SK-N-SH treated with all-trans-retinoic acid at 6 μM for 48 hours (cell line): ENCODE measurements at regions not wholly inside any gene's neighbourhood (a gene's known extent, or its start where the extent isn't known, plus 50 kb on each side); places are given as distances from the start of the nearest gene placed in this dataset.

Source experiments
- ATAC-seq: fragments of 200-7000 bp; cut with Tn5 transposase; 3 replicates; pipeline ENCODE4 v1.9.1; 2020; ENCODE audit warnings: mild to moderate bottlenecking, moderate library complexity
- ARNTL ChIP-seq: fragments of 450-650 bp; formaldehyde crosslinking; IDR thresholded peaks from 2 replicates; pipeline ENCODE4 v1.5.0; 2020; ENCODE audit warnings: low read depth, mild to moderate bottlenecking, moderate library complexity, borderline replicate concordance
- BACH2 ChIP-seq: fragments of 250-450 bp; sonication (Bioruptor Pico); IDR thresholded peaks from 2 replicates; pipeline ENCODE4 v1.9.0; 2021; ENCODE audit warnings: mild to moderate bottlenecking, borderline replicate concordance
- CREB5 ChIP-seq: fragments of 250-450 bp; sonication (Bioruptor Pico); IDR thresholded peaks from 2 replicates; pipeline ENCODE4 v1.5.1; 2020; ENCODE audit warnings: low read depth, mild to moderate bottlenecking, moderate library complexity
- CSDC2 ChIP-seq: fragments of 250-450 bp; sonication (Bioruptor Pico); IDR thresholded peaks from 2 replicates; pipeline ENCODE4 v1.5.0; 2020; ENCODE audit warnings: mild to moderate bottlenecking, moderate library complexity
- CSRNP3 ChIP-seq: fragments of 250-450 bp; sonication (Bioruptor Pico); IDR thresholded peaks from 2 replicates; pipeline ENCODE4 v1.5.1; 2021; ENCODE audit warnings: mild to moderate bottlenecking, moderate library complexity
- ESRRG ChIP-seq: fragments of 250-450 bp; sonication (Bioruptor Pico); IDR thresholded peaks from 2 replicates; pipeline ENCODE4 v1.6.1; 2021; ENCODE audit warnings: mild to moderate bottlenecking
- GLIS3 ChIP-seq: fragments of 250-450 bp; sonication (Bioruptor Pico); IDR thresholded peaks from 2 replicates; pipeline ENCODE4 v1.5.0; 2020; ENCODE audit warnings: mild to moderate bottlenecking, moderate library complexity
- ISL1 ChIP-seq: fragments of 250-450 bp; sonication (Bioruptor Pico); IDR thresholded peaks from 2 replicates; pipeline ENCODE4 v2.1.2; 2022; ENCODE audit warnings: mild to moderate bottlenecking, moderate library complexity
- OSR1 ChIP-seq: fragments of 250-450 bp; sonication (Bioruptor Pico); IDR thresholded peaks from 2 replicates; pipeline ENCODE4 v1.8.0; 2022; ENCODE audit warnings: moderate library complexity, mild to moderate bottlenecking, inconsistent platforms
- PATZ1 ChIP-seq: fragments of 250-450 bp; sonication (Bioruptor Pico); IDR thresholded peaks from 2 replicates; pipeline ENCODE4 v1.8.0; 2020; ENCODE audit warnings: mild to moderate bottlenecking, moderate library complexity, borderline replicate concordance
- POU6F1 ChIP-seq: fragments of 250-450 bp; sonication (Bioruptor Pico); IDR thresholded peaks from 2 replicates; pipeline ENCODE4 v1.8.0; 2021; ENCODE audit warnings: low read depth, mild to moderate bottlenecking, moderate library complexity, borderline replicate concordance
- PPARA ChIP-seq: fragments of 250-450 bp; sonication (Bioruptor Pico); IDR thresholded peaks from 2 replicates; pipeline ENCODE4 v1.5.0; 2020; ENCODE audit warnings: mild to moderate bottlenecking, borderline replicate concordance
- RARB ChIP-seq: fragments of 250-450 bp; sonication (Bioruptor Pico); IDR thresholded peaks from 2 replicates; pipeline ENCODE4 v1.8.0; 2021; ENCODE audit warnings: mild to moderate bottlenecking, moderate library complexity
- SNAI2 ChIP-seq: fragments of 250-450 bp; sonication (Bioruptor Pico); IDR thresholded peaks from 2 replicates; pipeline ENCODE4 v1.5.0; 2020; ENCODE audit warnings: mild to moderate bottlenecking, moderate library complexity
- TCF4 ChIP-seq: fragments of 250-450 bp; sonication (Bioruptor Pico); IDR thresholded peaks from 2 replicates; pipeline ENCODE4 v1.8.0; 2021; ENCODE audit warnings: mild to moderate bottlenecking, moderate library complexity, borderline replicate concordance
- TOX ChIP-seq: fragments of 250-450 bp; sonication (Bioruptor Pico); IDR thresholded peaks from 2 replicates; pipeline ENCODE4 v1.8.0; 2021; ENCODE audit warnings: mild to moderate bottlenecking, moderate library complexity, borderline replicate concordance
- TSHZ2 ChIP-seq: fragments of 250-450 bp; sonication (Bioruptor Pico); IDR thresholded peaks from 2 replicates; pipeline ENCODE4 v1.5.0; 2020; ENCODE audit warnings: mild to moderate bottlenecking, moderate library complexity
- ZC3H10 ChIP-seq: fragments of 250-450 bp; sonication (Bioruptor Pico); IDR thresholded peaks from 2 replicates; pipeline ENCODE4 v1.5.1; 2021; ENCODE audit warnings: mild to moderate bottlenecking, moderate library complexity
- ZFP3 ChIP-seq: fragments of 250-450 bp; sonication (Bioruptor Pico); IDR thresholded peaks from 2 replicates; pipeline ENCODE4 v1.5.0; 2020; ENCODE audit warnings: mild to moderate bottlenecking, moderate library complexity
- ZNF565 ChIP-seq: fragments of 450-650 bp; formaldehyde crosslinking; conservative IDR thresholded peaks from 2 replicates; pipeline ENCODE4 v1.5.0; 2020; ENCODE audit warnings: low read depth, mild to moderate bottlenecking, moderate library complexity
- ZNF70 ChIP-seq: fragments of 450-650 bp; formaldehyde crosslinking; IDR thresholded peaks from 2 replicates; pipeline ENCODE4 v1.5.0; 2020; ENCODE audit warnings: mild to moderate bottlenecking, moderate library complexity
- ZNF8 ChIP-seq: fragments of 450-650 bp; formaldehyde crosslinking; IDR thresholded peaks from 2 replicates; pipeline ENCODE4 v1.5.0; 2020; ENCODE audit warnings: mild to moderate bottlenecking, moderate library complexity

- ATAC-seq, result no peak
- TF ChIP-seq TCF4 (CRISPR knock-in tag), result no peak
- no peak for TF ChIP-seq PATZ1 (CRISPR knock-in tag)
- no peak for TF ChIP-seq CSDC2 (CRISPR knock-in tag)
- no peak for TF ChIP-seq ZC3H10 (CRISPR knock-in tag)
- TF ChIP-seq ESRRG, result no peak
- TF ChIP-seq ZFP3 (CRISPR knock-in tag), result no peak
- no peak for TF ChIP-seq GLIS3 (CRISPR knock-in tag)
These were observed 111.0 kb upstream of the MAD2L1 start for GRCh38 chr4:120177603-120178002.

GRCh38 chr4:120175272-120175671 is 108.6 kb upstream of the MAD2L1 start:
- TF ChIP-seq PPARA (CRISPR knock-in tag), result no peak
- no peak for TF ChIP-seq ARNTL
- no peak for TF ChIP-seq ISL1 (CRISPR knock-in tag)
- no peak for TF ChIP-seq CREB5 (CRISPR knock-in tag)
- TF ChIP-seq ZNF70 (CRISPR knock-in tag), result no peak
- TF ChIP-seq CSDC2 (CRISPR knock-in tag), result no peak
- TF ChIP-seq BACH2, result no peak
- TF ChIP-seq RARB (CRISPR knock-in tag), result no peak
- no peak for TF ChIP-seq ZFP3 (CRISPR knock-in tag)
- TF ChIP-seq TSHZ2 (CRISPR knock-in tag), result no peak
- TF ChIP-seq ESRRG, result no peak
- no peak for TF ChIP-seq ZC3H10 (CRISPR knock-in tag)
- TF ChIP-seq ZNF565 (CRISPR knock-in tag), result no peak
- no peak for TF ChIP-seq POU6F1 (CRISPR knock-in tag)
- no peak for TF ChIP-seq ZNF8 (CRISPR knock-in tag)
- TF ChIP-seq GLIS3 (CRISPR knock-in tag), result no peak
- TF ChIP-seq CSRNP3, result no peak
- TF ChIP-seq, all 23 proteins: peak for 0
- no peak for ATAC-seq

- no peak for ATAC-seq
- TF ChIP-seq TCF4 (CRISPR knock-in tag), result no peak
- TF ChIP-seq CSDC2 (CRISPR knock-in tag), result no peak
- no peak for TF ChIP-seq OSR1 (CRISPR knock-in tag)
These were observed 97.2 kb upstream of the MAD2L1 start for GRCh38 chr4:120163895-120164294.

- no peak for ATAC-seq
- TF ChIP-seq ZNF8 (CRISPR knock-in tag), result no peak
- no peak for TF ChIP-seq ZC3H10 (CRISPR knock-in tag)
- TF ChIP-seq CSDC2 (CRISPR knock-in tag), result no peak
- TF ChIP-seq GLIS3 (CRISPR knock-in tag), result no peak
- no peak for TF ChIP-seq BACH2
- TF ChIP-seq CSRNP3, result no peak
- no peak for TF ChIP-seq TOX (CRISPR knock-in tag)
- TF ChIP-seq ARNTL, result no peak
- TF ChIP-seq PPARA (CRISPR knock-in tag), result no peak
- no peak for TF ChIP-seq POU6F1 (CRISPR knock-in tag)
- no peak for TF ChIP-seq SNAI2
- no peak for TF ChIP-seq OSR1 (CRISPR knock-in tag)
These were observed 92.3 kb upstream of the MAD2L1 start for GRCh38 chr4:120158841-120159463.
